ENCODE measurements at regions not wholly inside any gene's neighbourhood (a gene's known extent, or its start where the extent isn't known, plus 50 kb on each side); places are given as distances from the start of the nearest gene placed in this dataset.

GRCh38 chr11:134478611-134479010, 66.6 kb upstream of the B3GAT1 start:
- DNase-seq (ENCODE audit: low read depth) = no peak
- Histone ChIP-seq H3K27me3 (ENCODE audit: insufficient read depth, low read length) (no peaks in the 10 kb centered on the region), H4K20me1 (ENCODE audit: insufficient read depth, low read length) (no peaks in the 10 kb centered on the region), H3K36me3 (ENCODE audit: insufficient read depth, low read length) (no peaks in the 10 kb centered on the region), H3K79me2 (ENCODE audit: insufficient read depth, low read length) (no peaks in the 10 kb centered on the region), H3K4me3 (ENCODE audit: insufficient read depth, low read depth, low read length) (no peak overlapping the region), H3K9ac (ENCODE audit: low read length) (no peak overlapping the region), H2AFZ (ENCODE audit: low read depth, low read length) (no peak overlapping the region), H3K4me1 (ENCODE audit: insufficient read depth, low read length) (no peaks in the 10 kb centered on the region), H3K4me2 (ENCODE audit: low read length) (no peak overlapping the region), H3K9me3 (ENCODE audit: insufficient read depth, low read depth, low read length) (no peaks in the 10 kb centered on the region), H3K27ac (ENCODE audit: low read depth, low read length) (no peak overlapping the region)
- Mint-ChIP-seq H3K27me3 (ENCODE audit: low read depth, unreplicated experiment) (peaks cover 56% of the 10 kb centered on the region), H3K36me3 (ENCODE audit: low read depth, unreplicated experiment) (peaks cover 3% of the 10 kb centered on the region), H3K4me3 (ENCODE audit: unreplicated experiment) (no peak overlapping the region), H3K27ac (ENCODE audit: unreplicated experiment) (no peak overlapping the region), H3K9me3 (ENCODE audit: unreplicated experiment) (peaks cover 2% of the 10 kb centered on the region), H3K4me1 (ENCODE audit: low read depth, unreplicated experiment) (peaks cover 5% of the 10 kb centered on the region)
- TF ChIP-seq CTCF (IDR thresholded peaks at IDR 0.05; ENCODE audit: insufficient read depth, low read depth, low read length) (no peak), EZH2 (IDR thresholded peaks at IDR 0.05; ENCODE audit: insufficient read depth, low read length) (no peak)
- no peak for FAIRE-seq

- Mint-ChIP-seq H3K36me3 (ENCODE audit: low read depth, unreplicated experiment) (peaks cover 3% of the 10 kb centered on the region), H3K9me3 (ENCODE audit: unreplicated experiment) (peaks cover 2% of the 10 kb centered on the region), H3K27ac (ENCODE audit: unreplicated experiment) (no peak overlapping the region), H3K27me3 (ENCODE audit: low read depth, unreplicated experiment) (peaks cover 60% of the 10 kb centered on the region), H3K4me1 (ENCODE audit: low read depth, unreplicated experiment) (peaks cover 5% of the 10 kb centered on the region), H3K4me3 (ENCODE audit: unreplicated experiment) (no peak overlapping the region)
- Histone ChIP-seq H3K4me1 (ENCODE audit: insufficient read depth, low read length) (no peaks in the 10 kb centered on the region), H3K4me3 (ENCODE audit: insufficient read depth, low read depth, low read length) (no peak overlapping the region), H3K9ac (ENCODE audit: low read length) (no peak overlapping the region), H3K27me3 (ENCODE audit: insufficient read depth, low read length) (no peaks in the 10 kb centered on the region), H3K36me3 (ENCODE audit: insufficient read depth, low read length) (no peaks in the 10 kb centered on the region), H3K79me2 (ENCODE audit: insufficient read depth, low read length) (no peaks in the 10 kb centered on the region), H3K9me3 (ENCODE audit: insufficient read depth, low read depth, low read length) (no peaks in the 10 kb centered on the region), H3K4me2 (ENCODE audit: low read length) (no peak overlapping the region), H4K20me1 (ENCODE audit: insufficient read depth, low read length) (no peaks in the 10 kb centered on the region), H2AFZ (ENCODE audit: low read depth, low read length) (no peak overlapping the region), H3K27ac (ENCODE audit: low read depth, low read length) (no peak overlapping the region)
- DNase-seq (ENCODE audit: low read depth) (no peak), FAIRE-seq (no peak)
- TF ChIP-seq CTCF (IDR thresholded peaks at IDR 0.05; ENCODE audit: insufficient read depth, low read depth, low read length) (no peak), EZH2 (IDR thresholded peaks at IDR 0.05; ENCODE audit: insufficient read depth, low read length) (no peak)
Measured at GRCh38 chr11:134478176-134478575, 66.1 kb upstream of the B3GAT1 start.

GRCh38 chr11:134477486-134477885, 65.4 kb upstream of the B3GAT1 start:
- FAIRE-seq = no peak
- H3K4me2 ChIP-seq (ENCODE audit: low read length) = no peak overlapping the region
- H3K27me3 ChIP-seq (ENCODE audit: insufficient read depth, low read length) = no peaks in the 10 kb centered on the region
- H3K79me2 ChIP-seq (ENCODE audit: insufficient read depth, low read length) = no peaks in the 10 kb centered on the region
- H3K9ac ChIP-seq (ENCODE audit: low read length) = no peak overlapping the region
- H3K9me3 Mint-ChIP-seq (ENCODE audit: unreplicated experiment) = peaks cover 2% of the 10 kb centered on the region
- no peaks in the 10 kb centered on the region for H3K4me1 ChIP-seq (ENCODE audit: insufficient read depth, low read length)
- DNase-seq (ENCODE audit: low read depth) = no peak
- TF ChIP-seq CTCF (IDR thresholded peaks at IDR 0.05; ENCODE audit: insufficient read depth, low read depth, low read length) = no peak
- no peak for TF ChIP-seq EZH2 (IDR thresholded peaks at IDR 0.05; ENCODE audit: insufficient read depth, low read length)
- H3K4me1 Mint-ChIP-seq (ENCODE audit: low read depth, unreplicated experiment) = peaks cover 3% of the 10 kb centered on the region
- H3K4me3 ChIP-seq (ENCODE audit: insufficient read depth, low read depth, low read length) = no peak overlapping the region
- H4K20me1 ChIP-seq (ENCODE audit: insufficient read depth, low read length) = no peaks in the 10 kb centered on the region
- no peak overlapping the region for H3K27ac Mint-ChIP-seq (ENCODE audit: unreplicated experiment)
- no peaks in the 10 kb centered on the region for H3K36me3 ChIP-seq (ENCODE audit: insufficient read depth, low read length)
- H2AFZ ChIP-seq (ENCODE audit: low read depth, low read length) = no peak overlapping the region
- H3K9me3 ChIP-seq (ENCODE audit: insufficient read depth, low read depth, low read length) = no peaks in the 10 kb centered on the region
- H3K27ac ChIP-seq (ENCODE audit: low read depth, low read length) = no peak overlapping the region
- peaks cover 3% of the 10 kb centered on the region for H3K36me3 Mint-ChIP-seq (ENCODE audit: low read depth, unreplicated experiment)
- no peak overlapping the region for H3K4me3 Mint-ChIP-seq (ENCODE audit: unreplicated experiment)
- peaks cover 61% of the 10 kb centered on the region for H3K27me3 Mint-ChIP-seq (ENCODE audit: low read depth, unreplicated experiment)

All from astrocyte (in vitro differentiated cells and primary cell).